ENCODE measurements at regions not wholly inside any gene's neighbourhood (a gene's known extent, or its start where the extent isn't known, plus 50 kb on each side); places are given as distances from the start of the nearest gene placed in this dataset.

- no peaks in the 10 kb centered on the region; the same call in 1 of the 2 replicates for H3K27me3 ChIP-seq
- no peaks in the 10 kb centered on the region for H3K36me3 ChIP-seq
- H3K4me3 ChIP-seq, result no peak overlapping the region
- H3K9me3 ChIP-seq, result peaks cover 15% of the 10 kb centered on the region; the same call in 1 of the 2 replicates
- no peak for DNase-seq
These were observed 284.9 kb upstream of the FBXL7 start for GRCh38 chr5:15215056-15215455.

GRCh38 chr5:15214010-15214409 lies 286.0 kb upstream of the FBXL7 start:
- DNase-seq, result no peak
- H3K36me3 ChIP-seq, result no peaks in the 10 kb centered on the region
- no peaks in the 10 kb centered on the region; the same call in 1 of the 2 replicates for H3K27me3 ChIP-seq
- peaks cover 15% of the 10 kb centered on the region; the same call in 1 of the 2 replicates for H3K9me3 ChIP-seq
- H3K4me3 ChIP-seq, result no peak overlapping the region

- DNase-seq, result no peak
- H3K36me3 ChIP-seq, result no peaks in the 10 kb centered on the region
- no peaks in the 10 kb centered on the region; the same call in 1 of the 2 replicates for H3K27me3 ChIP-seq
- H3K9me3 ChIP-seq, result peaks cover 11% of the 10 kb centered on the region; the same call in 1 of the 2 replicates
- H3K4me3 ChIP-seq, result no peak overlapping the region
These were observed 290.8 kb upstream of the FBXL7 start for GRCh38 chr5:15209053-15209762.

- H3K27me3 ChIP-seq, result no peaks in the 10 kb centered on the region
- H3K9me3 ChIP-seq, result no peaks in the 10 kb centered on the region
- no peaks in the 10 kb centered on the region for H3K36me3 ChIP-seq
- DNase-seq, result no peak
- H3K4me3 ChIP-seq, result no peak overlapping the region
These were observed 293.8 kb upstream of the FBXL7 start for GRCh38 chr5:15206133-15206532.

GRCh38 chr5:15203376-15203775 lies 296.6 kb upstream of the FBXL7 start:
- DNase-seq, result no peak
- Histone ChIP-seq H3K9me3 (no peaks in the 10 kb centered on the region), H3K4me3 (no peak overlapping the region), H3K27me3 (no peaks in the 10 kb centered on the region), H3K36me3 (no peaks in the 10 kb centered on the region)

GRCh38 chr5:15191012-15191411 lies 309.0 kb upstream of the FBXL7 start:
- no peak for DNase-seq
- H3K36me3 ChIP-seq, result no peaks in the 10 kb centered on the region

GRCh38 chr5:15183520-15183919 lies 311.9 kb upstream of the ANKH start:
- no peak overlapping the region for H3K4me3 ChIP-seq
- no peak for DNase-seq
- H3K27me3 ChIP-seq, result no peaks in the 10 kb centered on the region
- H3K9me3 ChIP-seq, result peaks cover 5% of the 10 kb centered on the region; the same call in 1 of the 2 replicates
- no peaks in the 10 kb centered on the region for H3K36me3 ChIP-seq

More at GRCh38 chr5:15191012-15191411, 309.0 kb upstream of the FBXL7 start:
- H3K4me3 ChIP-seq, result no peak overlapping the region
- H3K9me3 ChIP-seq, result no peaks in the 10 kb centered on the region; the same call in 1 of the 2 replicates
- 0 out of 2 replicates have a peak, but pooled peaks cover 2% of the 10 kb centered on the region for H3K27me3 ChIP-seq

GRCh38 chr5:15170173-15170572 lies 298.6 kb upstream of the ANKH start:
- no peaks in the 10 kb centered on the region for H3K36me3 ChIP-seq
- peaks cover under 1% of the 10 kb centered on the region; the same call in 1 of the 2 replicates for H3K27me3 ChIP-seq
- H3K9me3 ChIP-seq, result peaks cover under 1% of the 10 kb centered on the region; the same call in 1 of the 2 replicates
- DNase-seq, result no peak
- H3K4me3 ChIP-seq, result no peak overlapping the region

GRCh38 chr5:15168358-15168757 lies 296.8 kb upstream of the ANKH start:
- DNase-seq, result no peak
- H3K9me3 ChIP-seq, result no peaks in the 10 kb centered on the region
- no peaks in the 10 kb centered on the region for H3K36me3 ChIP-seq
- H3K27me3 ChIP-seq, result peaks cover 5% of the 10 kb centered on the region; the same call in 1 of the 2 replicates
- H3K4me3 ChIP-seq, result no peak overlapping the region

- no peaks in the 10 kb centered on the region for H3K36me3 ChIP-seq
- H3K4me3 ChIP-seq, result no peak overlapping the region
These were observed 288.5 kb upstream of the ANKH start for GRCh38 chr5:15160091-15160490.

GRCh38 chr5:15159606-15160005 lies 288.0 kb upstream of the ANKH start:
- Histone ChIP-seq H3K36me3 (no peaks in the 10 kb centered on the region), H3K4me3 (no peak overlapping the region), H3K9me3 (no peaks in the 10 kb centered on the region), H3K27me3 (no peaks in the 10 kb centered on the region)
- no peak for DNase-seq

More at GRCh38 chr5:15160091-15160490, 288.5 kb upstream of the ANKH start:
- H3K27me3 ChIP-seq, result peaks cover 3% of the 10 kb centered on the region; the same call in 1 of the 2 replicates
- no peak for DNase-seq
- no peaks in the 10 kb centered on the region for H3K9me3 ChIP-seq

GRCh38 chr5:15142458-15142857 lies 270.9 kb upstream of the ANKH start:
- H3K36me3 ChIP-seq, result no peaks in the 10 kb centered on the region
- H3K9me3 ChIP-seq, result no peaks in the 10 kb centered on the region
- H3K27me3 ChIP-seq, result peaks cover 7% of the 10 kb centered on the region
- no peak for DNase-seq
- H3K4me3 ChIP-seq, result no peak overlapping the region

GRCh38 chr5:15137414-15137813 lies 265.8 kb upstream of the ANKH start:
- Histone ChIP-seq H3K4me3 (no peak overlapping the region), H3K9me3 (no peaks in the 10 kb centered on the region), H3K27me3 (no peaks in the 10 kb centered on the region; the same call in 1 of the 2 replicates), H3K36me3 (no peaks in the 10 kb centered on the region)
- DNase-seq, result no peak

GRCh38 chr5:15135661-15136060 lies 264.1 kb upstream of the ANKH start:
- Histone ChIP-seq H3K9me3 (no peaks in the 10 kb centered on the region), H3K4me3 (no peak overlapping the region), H3K36me3 (no peaks in the 10 kb centered on the region), H3K27me3 (no peaks in the 10 kb centered on the region; the same call in 1 of the 2 replicates)
- no peak for DNase-seq

- no peaks in the 10 kb centered on the region for H3K36me3 ChIP-seq
- no peak overlapping the region for H3K4me3 ChIP-seq
- DNase-seq, result no peak
- no peaks in the 10 kb centered on the region for H3K9me3 ChIP-seq
- H3K27me3 ChIP-seq, result no peaks in the 10 kb centered on the region; the same call in 1 of the 2 replicates
These were observed 261.9 kb upstream of the ANKH start for GRCh38 chr5:15133456-15133965.

GRCh38 chr5:15132816-15133405 lies 261.3 kb upstream of the ANKH start:
- H3K27me3 ChIP-seq, result no peaks in the 10 kb centered on the region; the same call in 1 of the 2 replicates
- no peak for DNase-seq
- H3K9me3 ChIP-seq, result no peaks in the 10 kb centered on the region
- no peaks in the 10 kb centered on the region for H3K36me3 ChIP-seq
- no peak overlapping the region for H3K4me3 ChIP-seq

- H3K27me3 ChIP-seq, result no peaks in the 10 kb centered on the region; the same call in 1 of the 2 replicates
- H3K36me3 ChIP-seq, result no peaks in the 10 kb centered on the region
- DNase-seq, result no peak
- H3K9me3 ChIP-seq, result no peaks in the 10 kb centered on the region
- no peak overlapping the region for H3K4me3 ChIP-seq
These were observed 260.3 kb upstream of the ANKH start for GRCh38 chr5:15131909-15132308.

Measured in MG63 (cell line).